ENCODE measurements at regions not wholly inside any gene's neighbourhood (a gene's known extent, or its start where the extent isn't known, plus 50 kb on each side); places are given as distances from the start of the nearest gene placed in this dataset.

DNA sequence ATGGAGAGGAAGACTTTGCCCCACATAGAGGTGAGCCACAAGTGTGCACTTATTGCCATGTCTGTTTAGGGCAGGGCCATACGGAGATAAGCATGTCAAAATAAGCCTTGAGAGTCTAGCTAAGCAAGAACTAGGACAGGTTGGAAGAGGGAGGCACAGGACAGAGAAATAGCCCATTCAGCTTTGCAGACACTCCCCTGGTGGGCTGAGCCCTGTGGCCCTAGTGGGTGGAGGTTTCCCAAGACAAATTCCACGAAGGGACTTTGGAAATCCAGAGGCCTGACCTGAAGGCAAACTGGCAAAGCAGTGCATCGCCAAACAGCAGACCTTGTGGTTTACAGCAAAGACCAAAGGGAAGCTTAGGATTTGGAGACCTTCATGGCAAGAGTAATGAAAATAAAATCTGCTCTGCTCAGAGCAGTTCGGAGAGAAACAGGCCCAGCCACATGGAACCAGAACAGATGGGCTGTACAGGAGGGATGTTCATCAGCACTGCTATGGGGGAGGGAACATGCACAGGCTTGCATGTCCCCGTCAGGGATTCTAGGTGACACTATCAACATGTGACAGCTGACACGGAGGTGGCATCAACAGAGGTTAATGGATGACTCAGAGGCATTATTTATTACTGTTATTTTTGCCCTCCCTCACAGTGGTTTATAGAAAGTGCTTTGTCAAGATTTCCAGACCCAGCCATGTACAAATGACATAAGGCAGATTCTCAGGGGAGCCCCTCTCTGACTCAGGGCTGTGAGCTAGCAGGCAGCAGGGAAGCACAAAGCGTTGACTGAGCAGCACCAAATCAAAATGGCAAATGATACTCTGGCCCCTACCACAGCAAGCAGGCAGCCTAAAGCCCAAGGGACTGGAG lies 90.1 kb upstream of the IRF2BP2 start:
- DNase-seq (ENCODE audit: insufficient read length, low spot score) (peak; percentile 74), FAIRE-seq (no peak)

DNA sequence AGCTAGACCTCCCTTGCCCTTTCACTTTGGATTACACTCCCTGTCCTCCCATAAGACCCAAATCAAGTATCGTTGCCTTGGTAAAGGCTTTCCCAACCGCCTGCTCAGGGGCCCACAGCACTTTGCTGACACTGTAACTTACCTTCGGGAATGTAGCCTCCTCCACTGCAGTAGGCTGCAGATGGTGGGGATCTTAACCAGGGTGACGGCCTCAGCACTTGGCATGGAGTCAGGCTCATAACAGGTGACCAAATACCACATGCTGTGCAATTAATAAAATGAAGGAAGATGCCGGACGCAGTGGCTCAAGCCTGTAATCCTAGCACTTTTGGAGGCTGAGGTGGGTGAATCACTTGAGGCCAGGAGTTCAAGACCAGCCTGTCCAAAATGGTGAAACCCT lies 88.7 kb upstream of the IRF2BP2 start:
- no peak for DNase-seq (ENCODE audit: insufficient read length, low spot score)

DNA sequence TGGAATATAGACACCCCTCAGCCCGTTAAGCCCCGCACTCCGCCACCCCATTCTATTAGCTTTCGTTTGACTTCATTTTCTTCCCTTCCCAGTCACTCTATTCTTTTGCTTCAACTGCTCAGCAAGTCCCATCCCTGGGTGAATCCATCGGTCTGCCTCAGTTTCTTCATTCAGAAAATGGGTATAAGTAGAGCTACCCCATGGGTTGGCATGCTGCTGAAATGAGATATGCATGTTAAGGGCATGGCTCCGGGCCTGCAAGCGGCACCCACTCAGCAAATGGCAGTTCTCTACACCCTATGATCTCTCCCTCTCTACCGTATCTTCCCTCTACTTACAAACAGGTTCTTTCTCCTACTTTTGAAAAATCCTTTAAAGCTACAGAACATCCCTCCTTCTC lies 87.8 kb upstream of the IRF2BP2 start:
- DNase-seq (ENCODE audit: insufficient read length, low spot score) (no peak), FAIRE-seq (no peak)

More for the DNA sequence above, 88.7 kb upstream of the IRF2BP2 start:
- no peak for FAIRE-seq

DNA sequence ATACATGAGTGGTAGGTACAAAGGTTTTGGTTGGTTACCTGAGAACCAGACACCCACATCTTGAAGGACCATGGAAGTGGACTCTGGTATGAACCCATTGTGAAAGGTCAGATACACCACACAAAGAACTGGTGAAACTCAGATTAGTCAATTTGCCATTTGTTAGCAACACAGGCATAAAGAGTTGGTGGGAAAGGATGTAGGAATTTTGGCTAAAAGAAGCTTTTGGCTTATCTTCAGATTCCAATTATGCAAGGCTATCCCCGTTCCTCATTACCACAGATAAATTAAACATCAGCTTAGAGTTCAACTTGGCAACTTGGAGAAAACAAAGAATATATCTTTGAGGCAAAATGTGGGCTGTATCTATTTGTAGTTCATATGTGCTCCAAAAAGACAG lies 87.0 kb upstream of the IRF2BP2 start:
- no peak for DNase-seq (ENCODE audit: insufficient read length, low spot score)
- no peak for FAIRE-seq

DNA sequence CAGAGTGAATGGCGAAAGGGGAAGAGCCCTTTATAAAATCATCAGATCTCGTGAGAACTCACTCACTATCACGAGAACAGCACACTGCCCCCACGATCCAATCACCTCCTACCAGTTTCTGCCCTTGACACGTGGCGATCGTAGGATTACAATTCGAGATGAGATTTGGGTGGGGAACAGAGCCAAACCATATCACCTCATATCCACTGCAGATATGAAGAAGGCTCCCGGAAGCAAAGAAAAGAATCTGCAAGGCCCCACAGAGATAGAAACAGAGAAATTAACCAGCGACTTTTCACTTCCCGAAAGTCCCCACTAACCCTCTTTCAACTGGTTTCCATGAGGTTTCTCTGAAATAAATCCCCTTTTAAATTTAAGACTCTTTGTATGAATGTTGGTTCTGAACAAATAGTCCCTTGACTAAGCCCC lies 86.2 kb upstream of the IRF2BP2 start:
- no peak for DNase-seq (ENCODE audit: insufficient read length, low spot score)
- no peak for FAIRE-seq

DNA sequence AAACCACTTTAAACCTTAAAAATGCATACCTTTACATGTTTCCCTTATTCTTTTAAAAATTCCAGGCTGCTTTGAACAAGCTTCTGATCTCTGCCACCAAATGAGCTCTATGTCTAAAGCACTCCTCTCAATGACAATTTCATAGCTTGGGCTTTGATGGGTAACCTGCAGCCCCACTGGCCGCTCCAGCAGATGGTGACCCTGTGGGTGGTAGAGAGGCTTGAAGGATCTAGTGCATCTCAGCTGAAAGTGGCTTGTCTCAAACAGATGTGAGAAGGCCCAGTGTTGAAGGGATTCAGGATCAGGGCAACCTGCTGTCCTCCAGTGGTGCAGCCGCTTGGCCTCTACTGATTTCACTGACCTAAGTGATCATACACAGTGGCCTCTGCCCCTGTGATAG lies 84.7 kb upstream of the IRF2BP2 start:
- DNase-seq (ENCODE audit: insufficient read length, low spot score) (no peak), FAIRE-seq (no peak)

DNA sequence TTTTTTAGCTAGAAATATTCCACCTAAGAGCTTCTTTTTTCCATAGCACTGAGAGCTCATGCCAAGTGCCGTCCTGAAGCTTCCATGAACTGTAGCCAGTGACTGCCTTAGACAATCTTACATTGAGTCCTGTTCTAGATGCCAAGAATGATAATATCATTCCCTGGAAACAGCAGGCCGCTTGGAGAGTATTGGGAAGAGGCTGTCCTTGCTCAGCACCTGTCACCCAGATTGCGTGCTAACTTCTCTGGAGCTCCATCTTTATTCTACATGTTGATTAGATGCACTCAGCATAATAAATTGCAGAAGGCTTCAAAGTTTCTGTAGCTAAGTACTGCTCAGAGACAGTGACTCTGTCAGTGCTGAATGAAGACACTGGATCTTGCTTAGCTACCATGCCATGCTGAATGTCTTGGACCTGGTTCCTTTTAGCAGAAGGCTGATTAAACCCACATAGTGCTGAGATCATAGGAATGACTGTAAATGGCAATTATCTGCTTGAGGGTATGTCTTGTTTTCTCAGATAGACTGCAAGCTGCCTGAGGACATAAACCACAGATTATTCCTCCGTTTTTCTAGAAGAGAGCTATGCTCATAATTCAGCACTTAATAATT lies 83.1 kb upstream of the IRF2BP2 start:
- DNase-seq (ENCODE audit: insufficient read length, low spot score), result no peak
- no peak for FAIRE-seq

DNA sequence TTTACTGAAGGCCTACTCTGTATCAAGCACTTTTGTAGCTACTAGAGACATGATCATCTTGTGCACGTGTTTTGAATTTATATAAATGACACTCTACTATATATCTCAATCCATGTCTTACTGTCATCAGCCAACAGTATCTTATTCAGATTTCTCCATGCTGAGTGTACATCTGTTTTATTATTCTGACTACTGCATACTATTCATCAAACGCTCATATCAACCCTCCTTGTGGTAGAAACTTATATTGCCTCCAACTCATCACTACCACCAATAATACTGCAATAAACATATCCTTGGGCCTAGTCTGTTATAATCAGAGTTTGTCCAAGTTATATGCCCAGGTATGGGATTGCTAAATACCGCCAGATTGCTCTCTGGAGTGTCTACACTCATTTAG lies 81.6 kb upstream of the IRF2BP2 start:
- FAIRE-seq, result no peak
- peak; percentile 31 for DNase-seq (ENCODE audit: insufficient read length, low spot score)

DNA sequence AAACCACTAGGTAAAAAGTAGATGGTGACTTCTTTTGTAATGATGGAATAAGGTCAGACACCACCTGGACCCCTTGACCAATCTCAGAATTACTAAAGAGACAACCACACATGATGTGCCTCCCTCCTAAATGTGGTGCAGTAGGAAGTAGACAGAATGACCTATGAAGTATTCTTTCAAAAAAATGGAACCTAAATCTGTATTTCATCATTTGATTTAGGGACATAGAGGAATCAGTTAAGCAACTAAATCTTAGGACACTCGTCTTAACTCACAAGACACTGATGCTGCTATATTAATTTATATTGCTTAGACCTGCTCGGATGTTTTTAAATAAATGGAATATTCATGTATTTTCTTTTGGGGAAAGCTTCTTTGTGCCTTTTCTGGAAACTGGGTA lies 80.9 kb upstream of the IRF2BP2 start:
- FAIRE-seq (no peak), DNase-seq (ENCODE audit: insufficient read length, low spot score) (no peak)

DNA sequence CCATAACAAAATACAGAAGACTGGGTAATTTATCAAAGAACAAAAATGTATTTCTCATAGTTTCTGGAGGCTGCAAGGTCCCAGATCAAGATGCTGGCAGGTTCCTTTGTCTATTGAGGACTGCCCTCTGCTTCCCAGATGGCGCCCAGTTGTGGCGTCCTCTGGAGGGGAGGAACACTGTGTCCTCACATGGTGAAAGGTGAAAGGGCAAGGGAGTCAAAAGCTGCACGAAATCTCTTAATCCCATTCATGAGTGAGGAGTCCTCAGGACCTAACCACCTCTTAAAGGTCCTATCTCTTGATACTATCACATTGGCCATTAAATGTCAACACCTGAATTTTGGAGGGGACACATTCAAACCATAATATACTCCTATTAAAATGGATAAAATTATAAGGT lies 79.3 kb upstream of the IRF2BP2 start:
- DNase-seq (ENCODE audit: insufficient read length, low spot score) (no peak), FAIRE-seq (no peak)

DNA sequence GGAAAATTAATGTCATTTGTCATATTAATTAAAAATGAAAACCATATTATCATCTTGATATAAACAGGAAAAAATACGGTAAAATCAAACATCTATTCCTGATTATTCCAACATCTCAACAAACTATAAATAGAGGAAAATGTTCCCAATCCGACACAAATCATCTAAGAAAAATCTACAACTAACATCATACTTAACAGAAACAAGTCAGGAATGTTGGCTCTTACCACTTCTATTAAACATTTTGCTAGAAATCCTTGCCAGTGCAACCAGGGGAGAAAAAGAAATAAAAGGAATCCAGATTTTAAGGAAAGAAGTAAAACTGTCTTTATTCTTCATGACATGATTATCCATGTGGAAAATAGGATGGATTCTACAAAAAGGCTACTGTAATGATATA lies 77.0 kb upstream of the IRF2BP2 start:
- no peak for DNase-seq (ENCODE audit: insufficient read length, low spot score)
- no peak for FAIRE-seq

DNA sequence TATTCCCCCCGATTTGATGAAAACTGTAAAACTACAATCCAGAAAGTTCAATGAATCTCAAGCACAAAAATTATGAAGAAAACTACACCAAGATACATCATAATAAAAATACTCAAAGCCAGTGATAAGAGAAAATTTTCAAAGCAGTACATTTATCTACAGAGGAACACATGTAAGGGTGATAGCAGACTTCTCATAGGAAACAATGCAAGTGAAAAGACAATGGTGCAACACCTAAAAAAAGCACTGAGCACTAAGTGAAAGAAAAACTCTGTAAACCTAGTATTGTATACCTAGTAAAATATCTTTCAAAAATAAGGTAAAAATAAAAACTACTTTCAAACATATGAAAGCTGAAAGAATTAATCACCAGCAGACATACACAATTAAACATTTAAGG lies 76.1 kb upstream of the IRF2BP2 start:
- DNase-seq (ENCODE audit: insufficient read length, low spot score) (no peak), FAIRE-seq (no peak)

DNA sequence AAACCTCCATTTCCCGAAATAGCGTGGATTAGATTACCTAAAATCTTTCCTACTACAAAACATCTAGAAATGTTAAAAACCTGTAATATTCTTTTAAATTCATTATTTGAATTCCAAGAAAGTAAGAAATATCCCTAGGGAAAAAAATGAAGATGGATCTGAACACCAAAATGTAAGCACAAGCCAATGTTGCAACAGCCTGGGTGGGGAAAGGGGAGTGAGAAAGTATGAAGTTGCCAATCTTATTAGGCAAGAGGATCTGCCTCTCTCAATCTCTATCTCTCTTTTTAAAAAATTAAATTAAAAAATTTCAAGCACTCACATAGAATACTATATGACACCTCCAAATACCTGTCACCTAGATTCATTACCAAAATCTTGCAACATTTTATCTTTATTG lies 74.9 kb upstream of the IRF2BP2 start:
- DNase-seq (ENCODE audit: insufficient read length, low spot score), result no peak
- no peak for FAIRE-seq

DNA sequence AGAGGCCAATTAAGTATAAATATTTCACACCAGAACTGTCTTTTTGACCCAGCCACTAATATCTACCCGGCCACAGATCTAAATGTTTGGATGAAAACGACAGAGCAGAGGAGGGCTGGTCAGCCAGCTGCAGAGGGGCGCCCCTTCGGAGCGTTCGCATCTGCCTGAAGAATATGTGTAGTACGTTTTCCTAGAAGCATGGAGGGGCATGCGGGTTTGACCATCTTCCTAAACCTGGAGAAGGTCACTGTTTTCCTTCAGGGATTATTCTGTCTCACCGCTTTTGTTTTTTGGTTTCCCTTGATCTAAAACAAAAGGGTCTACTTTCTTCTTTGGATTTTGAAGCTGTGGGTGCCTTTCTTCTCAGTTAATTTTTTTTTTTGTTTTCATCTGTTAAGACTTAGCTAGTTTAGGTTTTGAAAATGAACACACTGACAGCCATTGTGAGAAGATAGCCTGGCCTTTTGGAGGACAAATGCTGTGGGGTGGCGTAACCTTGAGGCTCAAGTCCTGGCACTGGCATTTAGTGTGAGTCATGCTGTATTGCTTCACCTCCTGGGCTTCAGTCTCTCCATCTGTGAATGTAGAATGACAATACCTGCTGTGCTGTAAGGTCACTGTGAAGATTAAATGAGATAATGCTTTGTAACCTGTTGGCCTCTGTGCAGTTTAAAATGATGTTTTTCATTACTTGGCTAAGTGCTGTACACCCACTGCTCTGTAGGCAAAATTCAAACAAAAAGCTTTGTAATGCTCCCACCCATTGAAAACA lies 74.1 kb upstream of the IRF2BP2 start:
- FAIRE-seq (peak; percentile 67), DNase-seq (ENCODE audit: insufficient read length, low spot score) (peak; percentile 67)

DNA sequence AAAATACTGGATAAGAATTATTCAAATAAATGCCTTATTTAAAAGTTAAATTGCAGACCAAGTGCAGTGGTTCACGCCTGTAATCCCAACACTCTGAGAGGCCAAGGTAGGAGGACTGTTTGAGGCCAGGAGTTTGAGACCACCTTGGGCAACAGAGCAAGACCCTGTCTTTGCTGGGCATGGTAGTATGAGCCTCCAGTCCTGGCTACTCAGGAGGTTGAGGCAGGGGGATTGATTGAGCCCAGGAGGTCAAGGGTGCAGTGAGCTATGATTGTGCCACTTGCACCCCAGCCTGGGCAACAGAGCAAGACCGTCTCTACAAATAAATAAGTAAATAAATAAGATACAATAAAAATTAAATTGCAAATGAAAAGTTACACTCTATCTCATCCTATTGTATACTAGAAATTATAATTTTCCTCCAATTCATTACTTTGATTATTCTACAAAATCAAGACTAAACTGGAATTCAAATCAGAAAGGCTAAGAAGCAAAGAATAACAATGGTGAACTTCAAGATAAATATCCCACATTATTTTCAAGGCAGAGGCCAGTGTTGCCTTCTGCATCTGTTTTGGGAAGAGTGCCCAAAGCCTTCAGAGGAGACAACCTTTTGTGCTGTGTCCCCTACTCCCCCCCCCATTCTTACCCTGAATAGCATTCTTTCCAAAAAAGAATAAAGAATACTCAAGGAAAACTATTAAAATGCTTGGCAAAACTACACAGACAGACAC lies 73.3 kb upstream of the IRF2BP2 start:
- DNase-seq (ENCODE audit: insufficient read length, low spot score), result no peak
- FAIRE-seq, result no peak

DNA sequence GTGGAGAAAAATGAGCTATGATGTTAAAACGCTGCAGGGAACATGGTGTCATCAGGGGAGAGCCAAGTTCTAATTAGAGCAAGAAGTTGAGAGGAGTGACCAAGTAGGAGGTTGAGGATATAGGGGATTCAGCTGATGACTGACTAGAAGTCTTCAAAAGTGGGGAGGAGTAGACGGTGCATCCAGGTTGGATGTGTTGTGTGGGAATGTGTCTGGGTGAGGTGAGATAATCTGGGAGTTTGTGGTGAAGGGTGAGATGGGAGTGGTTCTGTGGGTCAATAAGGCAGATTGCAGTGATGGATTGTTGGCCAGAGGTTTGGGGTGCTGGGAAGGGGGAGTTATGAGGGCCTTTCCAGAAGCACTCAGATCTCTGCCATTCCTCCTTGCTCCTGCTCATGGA lies 72.0 kb upstream of the IRF2BP2 start:
- no peak for FAIRE-seq

DNA sequence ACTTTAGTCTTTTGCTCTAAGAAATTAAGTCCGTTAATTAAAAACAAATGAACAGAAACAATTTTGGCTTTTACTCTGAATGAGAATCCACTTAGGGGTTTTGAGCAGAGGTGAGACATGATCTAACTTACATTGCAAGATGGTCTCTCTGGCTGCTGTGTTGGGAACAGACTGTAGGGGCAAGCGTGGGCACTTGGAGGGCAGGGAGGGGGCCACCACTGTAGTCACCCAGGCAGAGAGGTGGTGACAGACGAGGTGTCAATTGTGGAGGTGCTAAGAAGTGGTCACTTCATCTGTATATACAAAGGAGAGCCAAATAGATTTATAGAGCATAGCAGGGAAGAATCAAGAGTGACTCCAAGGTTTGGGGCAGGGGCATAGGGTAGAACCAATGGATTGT lies 71.1 kb upstream of the IRF2BP2 start:
- FAIRE-seq, result no peak

More for the DNA sequence above, 72.0 kb upstream of the IRF2BP2 start:
- no peak for DNase-seq (ENCODE audit: insufficient read length, low spot score)

DNA sequence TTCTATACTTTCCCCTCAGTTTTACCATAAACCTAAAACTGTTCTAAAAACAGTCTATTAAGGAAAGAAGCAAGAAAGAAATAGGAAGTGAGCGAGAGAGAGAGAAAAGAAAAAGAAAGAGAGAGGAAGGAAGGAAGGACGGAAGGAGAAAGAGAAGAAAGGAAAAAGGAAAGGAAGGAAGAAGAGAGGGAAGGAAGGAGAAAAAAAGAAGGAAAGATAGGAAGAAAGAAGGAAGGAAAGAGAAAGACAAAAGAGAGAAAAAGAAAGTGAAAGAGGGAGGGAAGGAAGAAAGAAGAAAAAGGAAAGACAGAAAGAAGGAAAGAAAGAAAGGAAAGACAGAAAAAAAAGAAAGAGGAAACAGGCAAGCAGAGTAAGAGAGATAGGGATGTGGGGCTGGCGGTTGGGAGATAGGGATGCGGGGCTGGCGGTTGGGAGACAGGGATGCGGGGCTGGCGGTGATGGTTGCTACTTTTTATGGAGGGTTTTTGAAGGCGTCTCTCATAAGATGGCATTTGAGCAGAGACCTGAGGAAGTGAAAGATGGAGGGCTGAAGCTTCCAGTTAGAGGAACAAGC lies 70.4 kb upstream of the IRF2BP2 start:
- DNase-seq (ENCODE audit: insufficient read length, low spot score), result no peak
- no peak for FAIRE-seq

More for the DNA sequence above, 71.1 kb upstream of the IRF2BP2 start:
- DNase-seq (ENCODE audit: insufficient read length, low spot score), result no peak

DNA sequence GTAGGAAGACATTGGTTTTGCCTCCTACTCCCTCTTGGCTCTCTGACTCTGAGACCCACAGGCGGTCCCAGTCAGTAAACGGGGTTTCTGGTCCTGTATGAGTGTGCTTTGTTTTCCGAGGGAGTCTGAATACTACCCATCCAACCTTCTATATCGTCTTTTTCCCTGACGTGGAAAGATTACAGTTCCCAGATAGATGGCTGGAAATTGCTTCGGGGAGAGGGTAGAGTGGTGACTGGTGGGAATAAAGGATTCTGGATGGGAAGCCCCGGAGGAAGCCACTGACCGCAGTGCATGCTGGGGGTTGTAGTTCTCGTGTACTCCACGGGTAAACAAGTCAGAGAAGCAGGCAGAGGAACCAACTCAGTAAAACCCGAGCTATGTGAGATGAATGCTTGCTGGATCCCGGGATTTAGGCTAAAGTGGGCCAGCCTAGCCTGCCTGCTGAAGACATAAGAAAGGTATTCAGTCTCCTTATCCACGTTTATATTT lies 66.2 kb upstream of the IRF2BP2 start:
- DNase-seq (ENCODE audit: insufficient read length, low spot score) (peak; percentile 84), FAIRE-seq (no peak)

DNA sequence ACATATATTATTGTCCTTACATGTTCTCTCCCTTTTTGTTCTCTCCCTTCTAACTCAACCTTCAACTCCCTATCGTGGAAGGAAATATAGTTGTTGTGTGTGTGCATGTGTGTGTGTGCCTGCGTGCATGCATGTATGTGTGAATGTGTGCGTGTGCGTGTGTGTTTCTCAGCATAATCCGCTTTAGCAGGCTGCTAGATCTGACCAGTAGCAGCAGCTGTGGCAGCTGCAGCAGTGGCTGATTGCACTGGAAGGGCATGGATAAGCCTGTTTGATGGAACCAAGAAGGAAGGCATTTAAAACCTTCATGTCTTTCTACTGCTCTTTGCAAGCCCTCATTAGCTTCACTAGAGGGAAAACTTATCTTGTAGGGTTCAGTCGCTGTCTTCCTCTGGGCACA lies 65.6 kb upstream of the IRF2BP2 start:
- FAIRE-seq (peak; percentile 44), DNase-seq (ENCODE audit: insufficient read length, low spot score) (no peak)

All from HTR-8/SVneo (cell line).